ENCODE measurements at regions not wholly inside any gene's neighbourhood (a gene's known extent, or its start where the extent isn't known, plus 50 kb on each side); places are given as distances from the start of the nearest gene placed in this dataset.

GRCh38 chr6:6930223-6930880, 177.4 kb upstream of the RREB1 start:
- DNase-seq: no peak
- Histone ChIP-seq H3K36me3 (no peaks in the 10 kb centered on the region), H3K9me3 (replicated peaks) (no peaks in the 10 kb centered on the region), H3K27ac (replicated peaks) (no peak overlapping the region), H3K4me3 (no peak overlapping the region), H3K4me1 (peaks cover 18% of the 10 kb centered on the region), H3K27me3 (ENCODE audit: low read depth) (no peaks in the 10 kb centered on the region)
- no peak for TF ChIP-seq CTCF (IDR thresholded peaks at IDR 0.05; ENCODE audit: borderline replicate concordance)
- intact Hi-C loops (cut with micrococcal nuclease): no loop called here

GRCh38 chr6:6931071-6932025, 176.4 kb upstream of the RREB1 start:
- Histone ChIP-seq H3K36me3 (no peaks in the 10 kb centered on the region), H3K9me3 (replicated peaks) (no peaks in the 10 kb centered on the region), H3K4me1 (peaks cover 18% of the 10 kb centered on the region), H3K27me3 (ENCODE audit: low read depth) (no peaks in the 10 kb centered on the region), H3K4me3 (no peak overlapping the region), H3K27ac (replicated peaks) (no peak overlapping the region)
- DNase-seq: no peak
- intact Hi-C loops (cut with micrococcal nuclease): no loop called here
- no peak for TF ChIP-seq CTCF (IDR thresholded peaks at IDR 0.05; ENCODE audit: borderline replicate concordance)

GRCh38 chr6:6932341-6932740, 175.4 kb upstream of the RREB1 start:
- Histone ChIP-seq H3K4me1 (peaks cover 10% of the 10 kb centered on the region), H3K27ac (replicated peaks) (no peak overlapping the region), H3K4me3 (no peak overlapping the region), H3K27me3 (ENCODE audit: low read depth) (no peaks in the 10 kb centered on the region), H3K36me3 (no peaks in the 10 kb centered on the region), H3K9me3 (replicated peaks) (no peaks in the 10 kb centered on the region)
- intact Hi-C loops (cut with micrococcal nuclease): no loop called here
- DNase-seq: no peak
- TF ChIP-seq CTCF (IDR thresholded peaks at IDR 0.05; ENCODE audit: borderline replicate concordance): no peak

- Histone ChIP-seq H3K9me3 (replicated peaks) (no peaks in the 10 kb centered on the region), H3K4me1 (peaks cover 4% of the 10 kb centered on the region), H3K27me3 (ENCODE audit: low read depth) (no peaks in the 10 kb centered on the region), H3K27ac (replicated peaks) (no peak overlapping the region), H3K4me3 (no peak overlapping the region), H3K36me3 (no peaks in the 10 kb centered on the region)
- DNase-seq: no peak
- TF ChIP-seq CTCF (IDR thresholded peaks at IDR 0.05; ENCODE audit: borderline replicate concordance): no peak
- intact Hi-C loops (cut with micrococcal nuclease): no loop called here
Measured at GRCh38 chr6:6932968-6933367, 174.8 kb upstream of the RREB1 start.

GRCh38 chr6:6940031-6941025, 167.4 kb upstream of the RREB1 start:
- H3K27me3 ChIP-seq (ENCODE audit: low read depth): no peaks in the 10 kb centered on the region
- no peak for TF ChIP-seq CTCF (IDR thresholded peaks at IDR 0.05; ENCODE audit: borderline replicate concordance)
- peaks cover 8% of the 10 kb centered on the region for H3K4me1 ChIP-seq
- H3K4me3 ChIP-seq: no peak overlapping the region
- no peaks in the 10 kb centered on the region for H3K9me3 ChIP-seq (replicated peaks)
- intact Hi-C loops (cut with micrococcal nuclease): no loop called here
- no peak overlapping the region for H3K27ac ChIP-seq (replicated peaks)
- no peaks in the 10 kb centered on the region for H3K36me3 ChIP-seq
- DNase-seq: no peak

Data from left ventricle myocardium inferior (tissue), 1 donor.